Caco-2 (cell line): ENCODE measurements at regions not wholly inside any gene's neighbourhood (a gene's known extent, or its start where the extent isn't known, plus 50 kb on each side); places are given as distances from the start of the nearest gene placed in this dataset.
"Not testable (repeated sequence)": the region's sequence is repeated elsewhere in the genome, so short reads cannot be mapped to it uniquely, and the experiment has no call there.

Experiments used
- BruUV-seq: library from RNA; stranded (reverse); fragments of 400-500 nt; replicated peaks from 2 replicates; lab custom pipeline; 2021; lab: Mats Ljungman, UMichigan
- CTCF ChIA-PET: fragments of 300-600 bp; sonication (Branson Sonifier 250); formaldehyde crosslinking; loops from one replicate; lab custom pipeline; 2022; ENCODE audit warnings: antibody characterized with exemption; lab: Charles Lee
- POLR2A ChIA-PET: fragments of 300-600 bp; sonication (Branson Sonifier 250); formaldehyde crosslinking; loops from one replicate; lab custom pipeline; 2022; ENCODE audit warnings: antibody characterized with exemption; lab: Charles Lee
- DNase-seq, 2 experiments: peaks; one replicate each; pipeline versions ENCODE4 v3.0.0 to v3.0.0-alpha.2; 2020 to 2022
- H3K27me3 ChIP-seq: replicated peaks from 2 replicates; pipeline ENCODE4 v1.6.0; 2011; ENCODE audit warnings: low read length; ENCODE audit not compliant: control insufficient read depth, insufficient read depth
- H3K36me3 ChIP-seq: 2 replicates; pipeline ENCODE4 v1.5.1; 2011; ENCODE audit warnings: low read length; ENCODE audit not compliant: control insufficient read depth, insufficient read depth
- H3K4me1 ChIP-seq: fragments of 250-450 bp; sonication (Bioruptor Pico); 2 replicates; pipeline ENCODE4 v1.5.1; 2020; ENCODE audit warnings: mild to moderate bottlenecking
- H3K4me3 ChIP-seq: 2 replicates; pipeline ENCODE4 v1.5.1; 2011; ENCODE audit warnings: low read depth, mild to moderate bottlenecking, control low read depth, low read length
- H3K9me3 ChIP-seq: fragments of 250-450 bp; sonication (Bioruptor Pico); 2 replicates; pipeline ENCODE4 v1.5.1; 2020; ENCODE audit warnings: mild to moderate bottlenecking, moderate library complexity
- H3K27ac Mint-ChIP-seq: one replicate; pipeline ENCODE4 v1.8.0; 2022; ENCODE audit warnings: mixed read lengths; ENCODE audit not compliant: unreplicated experiment
- H3K27me3 Mint-ChIP-seq: one replicate; pipeline ENCODE4 v1.8.0; 2022; ENCODE audit warnings: mixed read lengths; ENCODE audit not compliant: insufficient read depth, unreplicated experiment
- H3K36me3 Mint-ChIP-seq: one replicate; pipeline ENCODE4 v1.8.0; 2022; ENCODE audit warnings: mild to moderate bottlenecking, mixed read lengths; ENCODE audit not compliant: insufficient read depth, unreplicated experiment
- H3K4me1 Mint-ChIP-seq: one replicate; pipeline ENCODE4 v1.8.0; 2022; ENCODE audit warnings: low read depth, mixed read lengths; ENCODE audit not compliant: unreplicated experiment
- H3K4me3 Mint-ChIP-seq: one replicate; pipeline ENCODE4 v1.8.0; 2022; ENCODE audit warnings: mild to moderate bottlenecking, moderate library complexity, mixed read lengths; ENCODE audit not compliant: unreplicated experiment
- H3K9me3 Mint-ChIP-seq: one replicate; pipeline ENCODE4 v1.8.0; 2022; ENCODE audit warnings: mixed read lengths; ENCODE audit not compliant: unreplicated experiment
- CTCF ChIP-seq, 2 experiments: fragments of 200-600 bp in 1 of 2; IDR thresholded peaks; 1 replicate in 1 of 2; 2 replicates in 1 of 2; pipeline versions ENCODE4 v1.5.1 to v1.8.0; 2011 to 2022; ENCODE audit warnings: antibody characterized with exemption in 1 of 2, control low read depth in 1 of 2, inconsistent platforms in 1 of 2, low read depth in 1 of 2, low read length in 1 of 2, mild to moderate bottlenecking in 1 of 2, moderate library complexity in 1 of 2; ENCODE audit not compliant: insufficient read depth in 1 of 2, severe bottlenecking in 1 of 2, unreplicated experiment in 1 of 2
- intact Hi-C: fragments of 100-400 bp; cut with micrococcal nuclease; formaldehyde crosslinking; loops from one replicate; pipeline ENCODE4 v1.10.0; 2022; ENCODE audit not compliant: unreplicated experiment

- intact Hi-C loops, result no loop called here
- H3K4me1 ChIP-seq, result no peaks in the 10 kb centered on the region
- ChIA-PET POLR2A (no interaction called here), CTCF (no interaction called here)
- Mint-ChIP-seq H3K27me3 (peaks cover 14% of the 10 kb centered on the region), H3K9me3 (no peaks in the 10 kb centered on the region), H3K27ac (no peak overlapping the region), H3K36me3 (no peaks in the 10 kb centered on the region), H3K4me1 (no peaks in the 10 kb centered on the region), H3K4me3 (no peak overlapping the region)
- no peaks in the 10 kb centered on the region for H3K27me3 ChIP-seq
- no peaks in the 10 kb centered on the region for H3K9me3 ChIP-seq
- H3K4me3 ChIP-seq, result no peak overlapping the region
- TF ChIP-seq CTCF (IDR thresholded peaks at IDR 0.05; ENCODE audit: insufficient read depth in 1 of 2, low read depth in 1 of 2, low read length in 1 of 2, severe bottlenecking in 1 of 2, unreplicated experiment in 1 of 2), result no peak
- no peaks in the 10 kb centered on the region for H3K36me3 ChIP-seq
- DNase-seq, result no peak
- BruUV-seq, result no TSS peak
Measured at GRCh38 chr1:70586046-70586445, 175.0 kb downstream of the CTH start.

GRCh38 chr1:70587872-70588366 is 176.9 kb downstream of the CTH start:
- no TSS peak for BruUV-seq
- no peak for DNase-seq
- H3K36me3 ChIP-seq, result no peaks in the 10 kb centered on the region
- Mint-ChIP-seq H3K9me3 (no peaks in the 10 kb centered on the region), H3K27me3 (peaks cover 14% of the 10 kb centered on the region), H3K36me3 (no peaks in the 10 kb centered on the region), H3K4me3 (no peak overlapping the region), H3K27ac (no peak overlapping the region), H3K4me1 (no peaks in the 10 kb centered on the region)
- no peaks in the 10 kb centered on the region for H3K4me1 ChIP-seq
- intact Hi-C loops, result no loop called here
- CTCF ChIA-PET, result no interaction called here
- H3K27me3 ChIP-seq, result no peaks in the 10 kb centered on the region
- TF ChIP-seq CTCF (IDR thresholded peaks at IDR 0.05; ENCODE audit: insufficient read depth in 1 of 2, low read depth in 1 of 2, low read length in 1 of 2, severe bottlenecking in 1 of 2, unreplicated experiment in 1 of 2), result no peak
- H3K4me3 ChIP-seq, result no peak overlapping the region
- no peaks in the 10 kb centered on the region for H3K9me3 ChIP-seq
- POLR2A ChIA-PET, result no interaction called here

- BruUV-seq, H3K27ac Mint-ChIP-seq, DNase-seq, intact Hi-C loops, H3K4me3 ChIP-seq, H3K27me3 ChIP-seq, CTCF ChIA-PET, POLR2A ChIA-PET, H3K4me1 ChIP-seq, H3K4me1 Mint-ChIP-seq, H3K9me3 Mint-ChIP-seq, H3K4me3 Mint-ChIP-seq, H3K36me3 ChIP-seq, H3K9me3 ChIP-seq, H3K36me3 Mint-ChIP-seq: not testable (repeated sequence)
- H3K27me3 Mint-ChIP-seq, result peaks cover 12% of the 10 kb centered on the region
Measured at GRCh38 chr1:70593551-70593950, 182.5 kb downstream of the CTH start.

- Histone ChIP-seq H3K36me3 (no peaks in the 10 kb centered on the region), H3K27me3 (no peaks in the 10 kb centered on the region), H3K9me3 (no peaks in the 10 kb centered on the region), H3K4me3 (no peak overlapping the region), H3K4me1 (no peaks in the 10 kb centered on the region)
- Mint-ChIP-seq H3K27ac (no peak overlapping the region), H3K36me3 (no peaks in the 10 kb centered on the region), H3K27me3 (no peaks in the 10 kb centered on the region), H3K4me3 (no peak overlapping the region), H3K4me1 (no peaks in the 10 kb centered on the region), H3K9me3 (no peaks in the 10 kb centered on the region)
- DNase-seq, result no peak
- no peak for TF ChIP-seq CTCF (IDR thresholded peaks at IDR 0.05; ENCODE audit: insufficient read depth in 1 of 2, low read depth in 1 of 2, low read length in 1 of 2, severe bottlenecking in 1 of 2, unreplicated experiment in 1 of 2)
- BruUV-seq, result no TSS peak
- POLR2A ChIA-PET, result no interaction called here
- CTCF ChIA-PET, result no interaction called here
- intact Hi-C loops, result no loop called here
Measured at GRCh38 chr1:70608815-70609214, 197.7 kb downstream of the CTH start.

- CTCF ChIA-PET, H3K27ac Mint-ChIP-seq, H3K9me3 Mint-ChIP-seq, H3K4me3 ChIP-seq, H3K27me3 ChIP-seq, H3K4me3 Mint-ChIP-seq, DNase-seq, BruUV-seq, POLR2A ChIA-PET, H3K36me3 Mint-ChIP-seq, H3K9me3 ChIP-seq, H3K4me1 Mint-ChIP-seq, H3K36me3 ChIP-seq, intact Hi-C loops, H3K27me3 Mint-ChIP-seq, H3K4me1 ChIP-seq: not testable (repeated sequence)
Measured at GRCh38 chr1:70610164-70610563, 199.1 kb downstream of the CTH start.
